SK-N-SH treated with all-trans-retinoic acid at 6 μM for 48 hours (cell line): ENCODE measurements at regions not wholly inside any gene's neighbourhood (a gene's known extent, or its start where the extent isn't known, plus 50 kb on each side); places are given as distances from the start of the nearest gene placed in this dataset.

ENCODE experiments used
- ATAC-seq: fragments of 200-7000 bp; cut with Tn5 transposase; 3 replicates; pipeline ENCODE4 v1.9.1; 2020; ENCODE audit warnings: mild to moderate bottlenecking, moderate library complexity
- ARNTL ChIP-seq: fragments of 450-650 bp; formaldehyde crosslinking; IDR thresholded peaks from 2 replicates; pipeline ENCODE4 v1.5.0; 2020; ENCODE audit warnings: low read depth, mild to moderate bottlenecking, moderate library complexity, borderline replicate concordance
- BACH2 ChIP-seq: fragments of 250-450 bp; sonication (Bioruptor Pico); IDR thresholded peaks from 2 replicates; pipeline ENCODE4 v1.9.0; 2021; ENCODE audit warnings: mild to moderate bottlenecking, borderline replicate concordance
- CSDC2 ChIP-seq: fragments of 250-450 bp; sonication (Bioruptor Pico); IDR thresholded peaks from 2 replicates; pipeline ENCODE4 v1.5.0; 2020; ENCODE audit warnings: mild to moderate bottlenecking, moderate library complexity
- ESRRG ChIP-seq: fragments of 250-450 bp; sonication (Bioruptor Pico); IDR thresholded peaks from 2 replicates; pipeline ENCODE4 v1.6.1; 2021; ENCODE audit warnings: mild to moderate bottlenecking
- GLIS3 ChIP-seq: fragments of 250-450 bp; sonication (Bioruptor Pico); IDR thresholded peaks from 2 replicates; pipeline ENCODE4 v1.5.0; 2020; ENCODE audit warnings: mild to moderate bottlenecking, moderate library complexity
- ISL1 ChIP-seq: fragments of 250-450 bp; sonication (Bioruptor Pico); IDR thresholded peaks from 2 replicates; pipeline ENCODE4 v2.1.2; 2022; ENCODE audit warnings: mild to moderate bottlenecking, moderate library complexity
- OSR1 ChIP-seq: fragments of 250-450 bp; sonication (Bioruptor Pico); IDR thresholded peaks from 2 replicates; pipeline ENCODE4 v1.8.0; 2022; ENCODE audit warnings: moderate library complexity, mild to moderate bottlenecking, inconsistent platforms
- PPARA ChIP-seq: fragments of 250-450 bp; sonication (Bioruptor Pico); IDR thresholded peaks from 2 replicates; pipeline ENCODE4 v1.5.0; 2020; ENCODE audit warnings: mild to moderate bottlenecking, borderline replicate concordance
- RARB ChIP-seq: fragments of 250-450 bp; sonication (Bioruptor Pico); IDR thresholded peaks from 2 replicates; pipeline ENCODE4 v1.8.0; 2021; ENCODE audit warnings: mild to moderate bottlenecking, moderate library complexity
- SNAI2 ChIP-seq: fragments of 250-450 bp; sonication (Bioruptor Pico); IDR thresholded peaks from 2 replicates; pipeline ENCODE4 v1.5.0; 2020; ENCODE audit warnings: mild to moderate bottlenecking, moderate library complexity
- TCF4 ChIP-seq: fragments of 250-450 bp; sonication (Bioruptor Pico); IDR thresholded peaks from 2 replicates; pipeline ENCODE4 v1.8.0; 2021; ENCODE audit warnings: mild to moderate bottlenecking, moderate library complexity, borderline replicate concordance
- TOX ChIP-seq: fragments of 250-450 bp; sonication (Bioruptor Pico); IDR thresholded peaks from 2 replicates; pipeline ENCODE4 v1.8.0; 2021; ENCODE audit warnings: mild to moderate bottlenecking, moderate library complexity, borderline replicate concordance
- ZC3H10 ChIP-seq: fragments of 250-450 bp; sonication (Bioruptor Pico); IDR thresholded peaks from 2 replicates; pipeline ENCODE4 v1.5.1; 2021; ENCODE audit warnings: mild to moderate bottlenecking, moderate library complexity
- ZFP3 ChIP-seq: fragments of 250-450 bp; sonication (Bioruptor Pico); IDR thresholded peaks from 2 replicates; pipeline ENCODE4 v1.5.0; 2020; ENCODE audit warnings: mild to moderate bottlenecking, moderate library complexity
- ZFP30 ChIP-seq: fragments of 450-650 bp; formaldehyde crosslinking; IDR thresholded peaks from 2 replicates; pipeline ENCODE4 v1.5.0; 2022; ENCODE audit warnings: mild to moderate bottlenecking, moderate library complexity
- ZNF565 ChIP-seq: fragments of 450-650 bp; formaldehyde crosslinking; conservative IDR thresholded peaks from 2 replicates; pipeline ENCODE4 v1.5.0; 2020; ENCODE audit warnings: low read depth, mild to moderate bottlenecking, moderate library complexity
- ZNF70 ChIP-seq: fragments of 450-650 bp; formaldehyde crosslinking; IDR thresholded peaks from 2 replicates; pipeline ENCODE4 v1.5.0; 2020; ENCODE audit warnings: mild to moderate bottlenecking, moderate library complexity
- TF ChIP-seq, protein P1 (sequence below): fragments of 250-450 bp; sonication (Bioruptor Pico); IDR thresholded peaks from 2 replicates; pipeline ENCODE4 v1.5.0; 2020; ENCODE audit warnings: mild to moderate bottlenecking, moderate library complexity
- TF ChIP-seq, protein P2 (sequence below): fragments of 250-450 bp; sonication (Bioruptor Pico); IDR thresholded peaks from 2 replicates; pipeline ENCODE4 v1.5.1; 2021; ENCODE audit warnings: mild to moderate bottlenecking, moderate library complexity
- TF ChIP-seq, protein P3 (sequence below): fragments of 250-450 bp; sonication (Bioruptor Pico); IDR thresholded peaks from 2 replicates; pipeline ENCODE4 v1.8.0; 2020; ENCODE audit warnings: mild to moderate bottlenecking, moderate library complexity, borderline replicate concordance
- TF ChIP-seq, protein P4 (sequence below): fragments of 250-450 bp; sonication (Bioruptor Pico); IDR thresholded peaks from 2 replicates; pipeline ENCODE4 v1.5.1; 2020; ENCODE audit warnings: low read depth, mild to moderate bottlenecking, moderate library complexity
- TF ChIP-seq, protein P5 (sequence below): fragments of 250-450 bp; sonication (Bioruptor Pico); IDR thresholded peaks from 2 replicates; pipeline ENCODE4 v1.8.0; 2021; ENCODE audit warnings: low read depth, mild to moderate bottlenecking, moderate library complexity, borderline replicate concordance

DNA sequence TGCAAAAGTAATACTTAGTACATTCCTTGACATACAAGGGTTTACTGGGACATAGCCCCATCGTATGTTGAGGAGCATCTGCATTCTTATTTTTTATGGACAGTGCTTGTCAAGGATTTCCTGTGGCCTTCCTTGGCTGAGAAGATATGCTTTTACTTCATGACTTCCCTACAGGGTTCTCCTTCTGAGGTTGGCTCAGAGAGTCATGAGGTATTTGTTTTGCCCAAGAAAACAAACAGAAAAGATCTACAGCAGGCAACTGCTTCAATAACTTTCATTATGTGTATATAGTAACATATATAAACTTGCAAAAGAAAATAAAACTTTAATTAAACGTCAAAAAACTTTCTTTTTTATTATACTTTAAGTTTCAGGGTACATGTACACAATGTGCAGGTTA lies 577.2 kb upstream of the SEMA3D start:
- no peak for TF ChIP-seq ZNF565
- TF ChIP-seq ISL1 (CRISPR knock-in tag), result no peak
- no peak for TF ChIP-seq BACH2
- TF ChIP-seq, protein P1, sequence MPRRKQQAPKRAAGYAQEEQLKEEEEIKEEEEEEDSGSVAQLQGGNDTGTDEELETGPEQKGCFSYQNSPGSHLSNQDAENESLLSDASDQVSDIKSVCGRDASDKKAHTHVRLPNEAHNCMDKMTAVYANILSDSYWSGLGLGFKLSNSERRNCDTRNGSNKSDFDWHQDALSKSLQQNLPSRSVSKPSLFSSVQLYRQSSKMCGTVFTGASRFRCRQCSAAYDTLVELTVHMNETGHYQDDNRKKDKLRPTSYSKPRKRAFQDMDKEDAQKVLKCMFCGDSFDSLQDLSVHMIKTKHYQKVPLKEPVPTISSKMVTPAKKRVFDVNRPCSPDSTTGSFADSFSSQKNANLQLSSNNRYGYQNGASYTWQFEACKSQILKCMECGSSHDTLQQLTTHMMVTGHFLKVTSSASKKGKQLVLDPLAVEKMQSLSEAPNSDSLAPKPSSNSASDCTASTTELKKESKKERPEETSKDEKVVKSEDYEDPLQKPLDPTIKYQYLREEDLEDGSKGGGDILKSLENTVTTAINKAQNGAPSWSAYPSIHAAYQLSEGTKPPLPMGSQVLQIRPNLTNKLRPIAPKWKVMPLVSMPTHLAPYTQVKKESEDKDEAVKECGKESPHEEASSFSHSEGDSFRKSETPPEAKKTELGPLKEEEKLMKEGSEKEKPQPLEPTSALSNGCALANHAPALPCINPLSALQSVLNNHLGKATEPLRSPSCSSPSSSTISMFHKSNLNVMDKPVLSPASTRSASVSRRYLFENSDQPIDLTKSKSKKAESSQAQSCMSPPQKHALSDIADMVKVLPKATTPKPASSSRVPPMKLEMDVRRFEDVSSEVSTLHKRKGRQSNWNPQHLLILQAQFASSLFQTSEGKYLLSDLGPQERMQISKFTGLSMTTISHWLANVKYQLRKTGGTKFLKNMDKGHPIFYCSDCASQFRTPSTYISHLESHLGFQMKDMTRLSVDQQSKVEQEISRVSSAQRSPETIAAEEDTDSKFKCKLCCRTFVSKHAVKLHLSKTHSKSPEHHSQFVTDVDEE (CRISPR knock-in tag), result no peak
- TF ChIP-seq, protein P2, sequence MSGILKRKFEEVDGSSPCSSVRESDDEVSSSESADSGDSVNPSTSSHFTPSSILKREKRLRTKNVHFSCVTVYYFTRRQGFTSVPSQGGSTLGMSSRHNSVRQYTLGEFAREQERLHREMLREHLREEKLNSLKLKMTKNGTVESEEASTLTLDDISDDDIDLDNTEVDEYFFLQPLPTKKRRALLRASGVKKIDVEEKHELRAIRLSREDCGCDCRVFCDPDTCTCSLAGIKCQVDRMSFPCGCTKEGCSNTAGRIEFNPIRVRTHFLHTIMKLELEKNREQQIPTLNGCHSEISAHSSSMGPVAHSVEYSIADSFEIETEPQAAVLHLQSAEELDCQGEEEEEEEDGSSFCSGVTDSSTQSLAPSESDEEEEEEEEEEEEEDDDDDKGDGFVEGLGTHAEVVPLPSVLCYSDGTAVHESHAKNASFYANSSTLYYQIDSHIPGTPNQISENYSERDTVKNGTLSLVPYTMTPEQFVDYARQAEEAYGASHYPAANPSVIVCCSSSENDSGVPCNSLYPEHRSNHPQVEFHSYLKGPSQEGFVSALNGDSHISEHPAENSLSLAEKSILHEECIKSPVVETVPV, result no peak
- no peak for ATAC-seq

DNA sequence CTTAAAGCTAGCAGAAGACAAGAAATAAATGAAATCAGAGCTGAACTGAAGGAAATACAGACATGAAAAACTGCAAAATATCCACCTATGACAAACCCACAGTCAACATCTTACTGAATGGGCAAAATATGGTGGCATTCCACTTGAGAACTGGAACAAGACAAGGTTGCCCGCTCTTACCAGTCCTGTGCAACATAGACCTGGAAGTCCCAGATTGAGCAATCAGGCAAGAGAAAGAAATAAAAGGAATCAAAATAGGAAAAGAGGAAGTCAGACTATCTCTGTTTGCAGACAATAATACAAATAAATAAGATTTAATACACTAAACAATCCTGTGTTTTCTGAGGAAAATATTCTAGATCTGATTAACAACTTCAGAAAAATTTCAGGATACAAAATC lies 570.5 kb upstream of the SEMA3D start:
- TF ChIP-seq CSDC2 (CRISPR knock-in tag), result no peak
- no peak for TF ChIP-seq ESRRG (CRISPR knock-in tag)
- TF ChIP-seq ZNF70, result no peak
- no peak for TF ChIP-seq ZC3H10 (CRISPR knock-in tag)
- TF ChIP-seq SNAI2 (CRISPR knock-in tag), result no peak
- TF ChIP-seq, protein P3, sequence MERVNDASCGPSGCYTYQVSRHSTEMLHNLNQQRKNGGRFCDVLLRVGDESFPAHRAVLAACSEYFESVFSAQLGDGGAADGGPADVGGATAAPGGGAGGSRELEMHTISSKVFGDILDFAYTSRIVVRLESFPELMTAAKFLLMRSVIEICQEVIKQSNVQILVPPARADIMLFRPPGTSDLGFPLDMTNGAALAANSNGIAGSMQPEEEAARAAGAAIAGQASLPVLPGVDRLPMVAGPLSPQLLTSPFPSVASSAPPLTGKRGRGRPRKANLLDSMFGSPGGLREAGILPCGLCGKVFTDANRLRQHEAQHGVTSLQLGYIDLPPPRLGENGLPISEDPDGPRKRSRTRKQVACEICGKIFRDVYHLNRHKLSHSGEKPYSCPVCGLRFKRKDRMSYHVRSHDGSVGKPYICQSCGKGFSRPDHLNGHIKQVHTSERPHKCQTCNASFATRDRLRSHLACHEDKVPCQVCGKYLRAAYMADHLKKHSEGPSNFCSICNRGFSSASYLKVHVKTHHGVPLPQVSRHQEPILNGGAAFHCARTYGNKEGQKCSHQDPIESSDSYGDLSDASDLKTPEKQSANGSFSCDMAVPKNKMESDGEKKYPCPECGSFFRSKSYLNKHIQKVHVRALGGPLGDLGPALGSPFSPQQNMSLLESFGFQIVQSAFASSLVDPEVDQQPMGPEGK (CRISPR knock-in tag), result no peak
- no peak for ATAC-seq

DNA sequence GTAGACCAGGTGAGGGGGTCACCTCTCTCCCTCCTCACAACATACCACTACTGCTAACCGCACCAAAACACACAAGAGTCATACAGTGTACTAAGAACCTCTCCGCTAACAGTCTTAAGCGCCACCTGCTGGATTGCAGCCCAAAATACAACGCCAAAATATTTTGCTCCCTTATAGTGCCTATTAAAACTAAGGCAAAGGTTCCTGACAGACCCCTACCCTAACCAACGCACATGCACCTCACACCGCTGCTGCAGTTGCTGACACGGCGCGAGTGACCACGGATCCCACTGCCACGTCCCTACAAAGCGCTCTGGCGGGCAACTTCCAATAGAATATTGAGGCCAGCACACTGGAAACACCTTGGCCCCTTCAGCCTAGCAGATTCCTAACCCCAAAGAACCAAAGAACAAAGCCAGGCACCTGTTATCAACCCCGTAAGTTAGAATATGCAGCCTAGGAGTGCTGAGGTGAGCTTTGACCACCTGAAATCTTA lies 563.6 kb upstream of the SEMA3D start:
- peak; percentile 73 for ATAC-seq
- TF ChIP-seq, protein P4, sequence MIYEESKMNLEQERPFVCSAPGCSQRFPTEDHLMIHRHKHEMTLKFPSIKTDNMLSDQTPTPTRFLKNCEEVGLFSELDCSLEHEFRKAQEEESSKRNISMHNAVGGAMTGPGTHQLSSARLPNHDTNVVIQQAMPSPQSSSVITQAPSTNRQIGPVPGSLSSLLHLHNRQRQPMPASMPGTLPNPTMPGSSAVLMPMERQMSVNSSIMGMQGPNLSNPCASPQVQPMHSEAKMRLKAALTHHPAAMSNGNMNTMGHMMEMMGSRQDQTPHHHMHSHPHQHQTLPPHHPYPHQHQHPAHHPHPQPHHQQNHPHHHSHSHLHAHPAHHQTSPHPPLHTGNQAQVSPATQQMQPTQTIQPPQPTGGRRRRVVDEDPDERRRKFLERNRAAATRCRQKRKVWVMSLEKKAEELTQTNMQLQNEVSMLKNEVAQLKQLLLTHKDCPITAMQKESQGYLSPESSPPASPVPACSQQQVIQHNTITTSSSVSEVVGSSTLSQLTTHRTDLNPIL (CRISPR knock-in tag), result no peak
- no peak for TF ChIP-seq ZNF565
- no peak for TF ChIP-seq RARB (CRISPR knock-in tag)
- no peak for TF ChIP-seq ARNTL (CRISPR knock-in tag)
- TF ChIP-seq, all 23 proteins: peak for 0

DNA sequence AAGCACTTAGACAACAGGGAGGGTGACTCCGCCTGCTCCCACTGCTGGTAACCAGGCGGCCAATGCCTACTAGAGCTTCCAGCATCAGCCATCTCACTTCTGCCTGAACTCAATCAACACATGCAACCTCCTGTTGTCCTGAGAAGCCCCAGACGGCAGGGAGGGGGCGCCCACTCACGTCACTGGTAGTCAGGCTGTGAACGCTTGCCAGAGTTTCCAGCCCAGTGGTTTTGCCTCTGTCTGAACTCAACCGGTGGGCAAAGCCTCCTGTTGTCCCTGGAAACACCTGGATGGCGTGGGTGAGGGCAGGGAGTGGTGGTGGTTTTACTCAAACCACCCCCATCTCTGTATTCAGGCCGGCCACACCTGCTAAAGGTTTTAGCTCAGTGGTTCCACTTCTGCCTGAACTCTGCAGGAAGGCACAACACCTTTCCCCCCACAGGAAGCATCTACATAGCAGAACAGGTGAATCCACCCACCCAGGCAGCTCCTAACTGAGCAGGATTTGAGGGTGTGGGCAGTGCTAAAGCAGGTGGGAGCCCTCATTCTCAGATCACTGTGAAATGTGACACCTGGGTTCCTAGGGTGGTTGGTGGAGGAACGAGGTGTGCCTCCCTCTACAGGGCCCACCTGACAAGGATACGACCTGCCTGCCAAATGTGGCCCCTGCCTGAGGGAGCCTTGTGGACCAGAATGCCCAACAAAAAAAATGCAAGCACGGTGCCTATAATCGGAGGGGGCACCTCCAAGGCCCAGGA lies 563.0 kb upstream of the SEMA3D start:
- ATAC-seq, result no peak
- TF ChIP-seq, protein P5, sequence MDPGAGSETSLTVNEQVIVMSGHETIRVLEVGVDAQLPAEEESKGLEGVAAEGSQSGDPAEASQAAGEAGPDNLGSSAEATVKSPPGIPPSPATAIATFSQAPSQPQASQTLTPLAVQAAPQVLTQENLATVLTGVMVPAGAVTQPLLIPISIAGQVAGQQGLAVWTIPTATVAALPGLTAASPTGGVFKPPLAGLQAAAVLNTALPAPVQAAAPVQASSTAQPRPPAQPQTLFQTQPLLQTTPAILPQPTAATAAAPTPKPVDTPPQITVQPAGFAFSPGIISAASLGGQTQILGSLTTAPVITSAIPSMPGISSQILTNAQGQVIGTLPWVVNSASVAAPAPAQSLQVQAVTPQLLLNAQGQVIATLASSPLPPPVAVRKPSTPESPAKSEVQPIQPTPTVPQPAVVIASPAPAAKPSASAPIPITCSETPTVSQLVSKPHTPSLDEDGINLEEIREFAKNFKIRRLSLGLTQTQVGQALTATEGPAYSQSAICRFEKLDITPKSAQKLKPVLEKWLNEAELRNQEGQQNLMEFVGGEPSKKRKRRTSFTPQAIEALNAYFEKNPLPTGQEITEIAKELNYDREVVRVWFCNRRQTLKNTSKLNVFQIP (CRISPR knock-in tag), result no peak
- TF ChIP-seq SNAI2 (CRISPR knock-in tag), result no peak
- no peak for TF ChIP-seq ZFP3 (CRISPR knock-in tag)
- TF ChIP-seq, protein P2, result no peak
- no peak for TF ChIP-seq PPARA (CRISPR knock-in tag)
- no peak for TF ChIP-seq RARB (CRISPR knock-in tag)
- TF ChIP-seq, protein P4 (CRISPR knock-in tag), result no peak
- TF ChIP-seq BACH2, result no peak
- no peak for TF ChIP-seq OSR1 (CRISPR knock-in tag)
- TF ChIP-seq ZNF565, result no peak
- no peak for TF ChIP-seq ZFP30 (CRISPR knock-in tag)
- TF ChIP-seq GLIS3 (CRISPR knock-in tag), result no peak
- no peak for TF ChIP-seq TOX
- no peak for TF ChIP-seq ZNF70
- TF ChIP-seq ESRRG (CRISPR knock-in tag), result no peak
- no peak for TF ChIP-seq CSDC2 (CRISPR knock-in tag)
- no peak for TF ChIP-seq TCF4 (CRISPR knock-in tag)
- TF ChIP-seq ZC3H10 (CRISPR knock-in tag), result no peak
